WTC11 (cell line): ENCODE measurements at regions not wholly inside any gene's neighbourhood (a gene's known extent, or its start where the extent isn't known, plus 50 kb on each side); places are given as distances from the start of the nearest gene placed in this dataset.

Experiments
- CREM ChIP-seq: sonication (generic); formaldehyde crosslinking; IDR thresholded peaks from 2 replicates; pipeline ENCODE4 v1.8.1; 2022; ENCODE audit warnings: mild to moderate bottlenecking, missing genetic modification reagents, moderate library complexity
- CTCF ChIP-seq: fragments of 200-600 bp; IDR thresholded peaks from 2 replicates; pipeline ENCODE4 v1.8.0; 2022; ENCODE audit warnings: antibody characterized with exemption
- MAX ChIP-seq: sonication (generic); formaldehyde crosslinking; IDR thresholded peaks from 2 replicates; pipeline ENCODE4 v1.8.0; 2022; ENCODE audit warnings: mild to moderate bottlenecking, missing genetic modification reagents
- SMAD4 ChIP-seq: sonication (generic); formaldehyde crosslinking; IDR thresholded peaks from 2 replicates; pipeline ENCODE4 v1.8.0; 2022; ENCODE audit warnings: mild to moderate bottlenecking, missing genetic modification reagents
- SP1 ChIP-seq: sonication (generic); formaldehyde crosslinking; conservative IDR thresholded peaks from 2 replicates; pipeline ENCODE4 v1.8.1; 2022; ENCODE audit warnings: missing genetic modification reagents
- ZNF232 ChIP-seq: sonication (generic); formaldehyde crosslinking; IDR thresholded peaks from 2 replicates; pipeline ENCODE4 v1.8.0; 2022; ENCODE audit warnings: mild to moderate bottlenecking, missing genetic modification reagents
- TF ChIP-seq, protein P1 (sequence below): sonication (generic); formaldehyde crosslinking; IDR thresholded peaks from 2 replicates; pipeline ENCODE4 v1.8.1; 2023; ENCODE audit warnings: mild to moderate bottlenecking, missing genetic modification reagents

- TF ChIP-seq CTCF (no peak), SP1 (CRISPR knock-in tag) (no peak), ZNF232 (no peak), MAX (CRISPR knock-in tag) (no peak), CREM (CRISPR knock-in tag) (no peak), SMAD4 (CRISPR knock-in tag) (no peak)
- TF ChIP-seq, protein P1, sequence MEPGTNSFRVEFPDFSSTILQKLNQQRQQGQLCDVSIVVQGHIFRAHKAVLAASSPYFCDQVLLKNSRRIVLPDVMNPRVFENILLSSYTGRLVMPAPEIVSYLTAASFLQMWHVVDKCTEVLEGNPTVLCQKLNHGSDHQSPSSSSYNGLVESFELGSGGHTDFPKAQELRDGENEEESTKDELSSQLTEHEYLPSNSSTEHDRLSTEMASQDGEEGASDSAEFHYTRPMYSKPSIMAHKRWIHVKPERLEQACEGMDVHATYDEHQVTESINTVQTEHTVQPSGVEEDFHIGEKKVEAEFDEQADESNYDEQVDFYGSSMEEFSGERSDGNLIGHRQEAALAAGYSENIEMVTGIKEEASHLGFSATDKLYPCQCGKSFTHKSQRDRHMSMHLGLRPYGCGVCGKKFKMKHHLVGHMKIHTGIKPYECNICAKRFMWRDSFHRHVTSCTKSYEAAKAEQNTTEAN (CRISPR knock-in tag), result no peak
Observed at GRCh38 chr1:4207183-4207582, 307.1 kb upstream of the C1orf174 start.
